ENCODE measurements at regions not wholly inside any gene's neighbourhood (a gene's known extent, or its start where the extent isn't known, plus 50 kb on each side); places are given as distances from the start of the nearest gene placed in this dataset.

- intact Hi-C loops (cut with DNase I) = no loop called here
- 97% methylated on average over 5 of the region's 5 CpGs for WGBS
Observed at GRCh38 chr3:118607915-118608820, 426.5 kb downstream of the IGSF11 start.

GRCh38 chr3:118618247-118619040 lies 416.2 kb downstream of the IGSF11 start:
- Histone ChIP-seq H3K27ac (no peak overlapping the region), H3K4me1 (replicated peaks) (no peaks in the 10 kb centered on the region), H3K9me3 (no peaks in the 10 kb centered on the region), H3K27me3 (replicated peaks; ENCODE audit: insufficient read depth) (no peaks in the 10 kb centered on the region), H3K36me3 (no peaks in the 10 kb centered on the region), H3K4me3 (no peak overlapping the region)
- DNase-seq (ENCODE audit: low spot score) = no peak
- TF ChIP-seq POLR2A (IDR thresholded peaks at IDR 0.05) (no peak), CTCF (IDR thresholded peaks at IDR 0.05) (no peak), POLR2AphosphoS5 (IDR thresholded peaks at IDR 0.05) (no peak)
- intact Hi-C loops (cut with DNase I) = no loop called here
- 50% methylated on average over 3 of the region's 3 CpGs for WGBS

More at GRCh38 chr3:118607915-118608820, 426.5 kb downstream of the IGSF11 start:
- Histone ChIP-seq H3K36me3 (no peaks in the 10 kb centered on the region), H3K27me3 (replicated peaks; ENCODE audit: insufficient read depth) (no peaks in the 10 kb centered on the region), H3K4me1 (replicated peaks) (no peaks in the 10 kb centered on the region), H3K4me3 (no peak overlapping the region), H3K27ac (no peak overlapping the region), H3K9me3 (no peaks in the 10 kb centered on the region)
- TF ChIP-seq CTCF (IDR thresholded peaks at IDR 0.05) (no peak), POLR2AphosphoS5 (IDR thresholded peaks at IDR 0.05) (no peak), POLR2A (IDR thresholded peaks at IDR 0.05) (no peak)
- no peak for DNase-seq (ENCODE audit: low spot score)

- no peak for TF ChIP-seq CTCF (IDR thresholded peaks at IDR 0.05)
- TF ChIP-seq POLR2A (IDR thresholded peaks at IDR 0.05) = no peak
- no peak for TF ChIP-seq POLR2AphosphoS5 (IDR thresholded peaks at IDR 0.05)
- no peaks in the 10 kb centered on the region for H3K4me1 ChIP-seq (replicated peaks)
- H3K36me3 ChIP-seq = no peaks in the 10 kb centered on the region
- DNase-seq (ENCODE audit: low spot score) = no peak
- H3K27me3 ChIP-seq (replicated peaks; ENCODE audit: insufficient read depth) = no peaks in the 10 kb centered on the region
- no peak overlapping the region for H3K27ac ChIP-seq
- intact Hi-C loops (cut with DNase I) = no loop called here
- WGBS = 71% methylated on average over 3 of the region's 3 CpGs
- H3K4me3 ChIP-seq = no peak overlapping the region
- no peaks in the 10 kb centered on the region for H3K9me3 ChIP-seq
Observed at GRCh38 chr3:118626453-118626852, 408.2 kb downstream of the IGSF11 start.

GRCh38 chr3:118628704-118629341 lies 405.8 kb downstream of the IGSF11 start:
- DNase-seq (ENCODE audit: low spot score) = peak; percentile 58
- no peaks in the 10 kb centered on the region for H3K36me3 ChIP-seq
- H3K27ac ChIP-seq = no peak overlapping the region
- no peaks in the 10 kb centered on the region for H3K9me3 ChIP-seq
- TF ChIP-seq CTCF (IDR thresholded peaks at IDR 0.05) = peak; percentile 52 to 67 (median 60)
- TF ChIP-seq POLR2A (IDR thresholded peaks at IDR 0.05) = no peak
- no peaks in the 10 kb centered on the region for H3K27me3 ChIP-seq (replicated peaks; ENCODE audit: insufficient read depth)
- intact Hi-C loops (cut with DNase I) = no loop called here
- H3K4me3 ChIP-seq = no peak overlapping the region
- no peaks in the 10 kb centered on the region for H3K4me1 ChIP-seq (replicated peaks)
- WGBS = 11% methylated on average over 8 of the region's 8 CpGs

All from prostate gland (tissue), 2 donors.